ENCODE measurements at regions not wholly inside any gene's neighbourhood (a gene's known extent, or its start where the extent isn't known, plus 50 kb on each side); places are given as distances from the start of the nearest gene placed in this dataset.

- Histone ChIP-seq H3K79me1 (ENCODE audit: low read depth, low read length) (no peaks in the 10 kb centered on the region), H3K9ac (replicated peaks in 1 of 4; ENCODE audit: extremely low read depth in 1 of 4, low read depth in 3 of 4, low read length in 3 of 4) (no peak overlapping the region), H3K36me3 (ENCODE audit: control insufficient read depth in 2 of 4, insufficient read depth in 4 of 4, low read length in 3 of 4) (no peaks in the 10 kb centered on the region), H3K14ac (ENCODE audit: insufficient read length) (no peak overlapping the region), H4K91ac (replicated peaks; ENCODE audit: insufficient read length, low read length) (no peak overlapping the region), H2BK20ac (ENCODE audit: low read length) (no peak overlapping the region), H4K20me1 (replicated peaks in 1 of 2; ENCODE audit: control insufficient read depth in 1 of 2, insufficient read depth in 2 of 2, low read length in 2 of 2) (no peaks in the 10 kb centered on the region), H3K4me1 (replicated peaks in 1 of 4; ENCODE audit: control insufficient read depth in 3 of 4, insufficient read depth in 4 of 4, low read length in 3 of 4) (no peaks in the 10 kb centered on the region; a peak in 1 of 7 replicates), H3K4ac (replicated peaks; ENCODE audit: insufficient read length, low read depth, low read length) (no peak overlapping the region), H3K4me2 (ENCODE audit: insufficient read depth in 1 of 2, low read depth in 2 of 2, low read length in 2 of 2) (no peak overlapping the region), H4K5ac (ENCODE audit: insufficient read length, low read depth, low read length) (no peak overlapping the region), H4K8ac (ENCODE audit: extremely low read depth, insufficient read depth, low read length) (no peak overlapping the region), H3K79me2 (ENCODE audit: control insufficient read depth in 1 of 2, insufficient read depth in 2 of 2, low read length in 2 of 2) (no peaks in the 10 kb centered on the region), H2BK12ac (ENCODE audit: low read depth, low read length) (no peak overlapping the region), H3K23ac (ENCODE audit: insufficient read length) (no peak overlapping the region), H2BK5ac (ENCODE audit: low read depth, low read length) (no peak overlapping the region), H3K56ac (replicated peaks; ENCODE audit: insufficient read length, low read depth, low read length) (no peak overlapping the region), H2BK15ac (ENCODE audit: low read length) (no peak overlapping the region), H3K9me3 (ENCODE audit: insufficient read depth in 2 of 2, low read depth in 1 of 2, low read length in 1 of 2) (no peaks in the 10 kb centered on the region), H3K4me3 (ENCODE audit: extremely low read depth in 1 of 4, insufficient read depth in 2 of 4, low read depth in 3 of 4, low read length in 4 of 4) (no peak overlapping the region), H2BK120ac (replicated peaks; ENCODE audit: low read depth, low read length) (no peak overlapping the region), H3K18ac (ENCODE audit: extremely low read depth, low read length) (no peak overlapping the region), H2AFZ (ENCODE audit: low read length) (no peak overlapping the region), H3K27me3 (replicated peaks in 1 of 4; ENCODE audit: control insufficient read depth in 3 of 4, extremely low read depth in 1 of 4, insufficient read depth in 3 of 4, low read length in 3 of 4) (no peaks in the 10 kb centered on the region), H3K27ac (ENCODE audit: low read depth, low read length) (no peak overlapping the region), H2AK5ac (ENCODE audit: low read depth, low read length) (no peak overlapping the region), H3K23me2 (ENCODE audit: low read depth, low read length) (no peaks in the 10 kb centered on the region; the same call in 1 of the 2 replicates)
- no peak for FAIRE-seq
- ChIA-PET CTCF (ENCODE audit: partially characterized antibody) (interaction anchor here (1.0 to 1.3 kb wide), 3 partner anchors 10 to 52 kb away, joined by 3 to 4 read pairs (median 4); no protein-coding TSS in a partner anchor), POLR2A (ENCODE audit: partially characterized antibody) (no interaction called here)
- no peak for DNase-seq (ENCODE audit: low read depth in 1 of 2, low spot score in 2 of 2)
- 86% methylated on average over 2 of the region's 2 CpGs; no CpG with 5 or more reads in 1 of the 2 experiments for WGBS, 2 experiments (ENCODE audit: extremely low coverage in 1 of 2, insufficient coverage in 1 of 2, insufficient read length in 1 of 2, insufficient replicate concordance in 2 of 2, low coverage in 1 of 2, low lambda C conversion rate in 2 of 2, missing lambda C conversion rate in 1 of 2)
- TF ChIP-seq TEAD4 (IDR thresholded peaks at IDR 0.05; ENCODE audit: low read depth, low read length) (no peak), ATF3 (IDR thresholded peaks at IDR 0.05; ENCODE audit: insufficient read depth, low read depth, low read length) (no peak), ASH2L (IDR thresholded peaks at IDR 0.05; ENCODE audit: low read length) (no peak), SP2 (IDR thresholded peaks at IDR 0.05; ENCODE audit: low read length) (no peak), CREB1 (IDR thresholded peaks at IDR 0.05) (no peak), SIX5 (IDR thresholded peaks at IDR 0.05; ENCODE audit: low read depth, low read length) (no peak), CBX5 (IDR thresholded peaks at IDR 0.05; ENCODE audit: low read depth, low read length) (no peak), NRF1 (IDR thresholded peaks at IDR 0.05; ENCODE audit: low read depth, low read length) (no peak), EGR1 (IDR thresholded peaks at IDR 0.05; ENCODE audit: borderline replicate concordance, low read depth, low read length) (no peak), TBP (IDR thresholded peaks at IDR 0.05; ENCODE audit: low read depth, low read length) (no peak), POLR2A (IDR thresholded peaks at IDR 0.05; ENCODE audit: control extremely low read depth in 1 of 2, low read depth in 2 of 2, low read length in 2 of 2) (no peak), RXRA (IDR thresholded peaks at IDR 0.05; ENCODE audit: insufficient read depth, low read depth, low read length) (no peak), KDM5A (IDR thresholded peaks at IDR 0.05; ENCODE audit: low read length) (no peak)
Measured at GRCh38 chr3:27629366-27629765, 92.8 kb downstream of the EOMES start.

All from H1 (cell line).